AG09319 (cell line): ENCODE measurements at regions not wholly inside any gene's neighbourhood (a gene's known extent, or its start where the extent isn't known, plus 50 kb on each side); places are given as distances from the start of the nearest gene placed in this dataset.

ENCODE experiments used
- DNase-seq: peaks from one replicate; pipeline ENCODE4 v3.0.0-alpha.2; 2010; ENCODE audit warnings: low read depth; ENCODE audit errors: extremely low read depth
- TF ChIP-seq, protein P1 (sequence below): IDR thresholded peaks from 2 replicates; pipeline ENCODE4 v1.5.1; 2011; ENCODE audit warnings: low read depth, mild to moderate bottlenecking, inconsistent platforms, low read length, moderate library complexity

- no peak for DNase-seq
- TF ChIP-seq, protein P1, sequence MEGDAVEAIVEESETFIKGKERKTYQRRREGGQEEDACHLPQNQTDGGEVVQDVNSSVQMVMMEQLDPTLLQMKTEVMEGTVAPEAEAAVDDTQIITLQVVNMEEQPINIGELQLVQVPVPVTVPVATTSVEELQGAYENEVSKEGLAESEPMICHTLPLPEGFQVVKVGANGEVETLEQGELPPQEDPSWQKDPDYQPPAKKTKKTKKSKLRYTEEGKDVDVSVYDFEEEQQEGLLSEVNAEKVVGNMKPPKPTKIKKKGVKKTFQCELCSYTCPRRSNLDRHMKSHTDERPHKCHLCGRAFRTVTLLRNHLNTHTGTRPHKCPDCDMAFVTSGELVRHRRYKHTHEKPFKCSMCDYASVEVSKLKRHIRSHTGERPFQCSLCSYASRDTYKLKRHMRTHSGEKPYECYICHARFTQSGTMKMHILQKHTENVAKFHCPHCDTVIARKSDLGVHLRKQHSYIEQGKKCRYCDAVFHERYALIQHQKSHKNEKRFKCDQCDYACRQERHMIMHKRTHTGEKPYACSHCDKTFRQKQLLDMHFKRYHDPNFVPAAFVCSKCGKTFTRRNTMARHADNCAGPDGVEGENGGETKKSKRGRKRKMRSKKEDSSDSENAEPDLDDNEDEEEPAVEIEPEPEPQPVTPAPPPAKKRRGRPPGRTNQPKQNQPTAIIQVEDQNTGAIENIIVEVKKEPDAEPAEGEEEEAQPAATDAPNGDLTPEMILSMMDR: no peak
Observed at GRCh38 chr2:3986530-3987258, 283.3 kb downstream of the DCDC2C start.

DNA sequence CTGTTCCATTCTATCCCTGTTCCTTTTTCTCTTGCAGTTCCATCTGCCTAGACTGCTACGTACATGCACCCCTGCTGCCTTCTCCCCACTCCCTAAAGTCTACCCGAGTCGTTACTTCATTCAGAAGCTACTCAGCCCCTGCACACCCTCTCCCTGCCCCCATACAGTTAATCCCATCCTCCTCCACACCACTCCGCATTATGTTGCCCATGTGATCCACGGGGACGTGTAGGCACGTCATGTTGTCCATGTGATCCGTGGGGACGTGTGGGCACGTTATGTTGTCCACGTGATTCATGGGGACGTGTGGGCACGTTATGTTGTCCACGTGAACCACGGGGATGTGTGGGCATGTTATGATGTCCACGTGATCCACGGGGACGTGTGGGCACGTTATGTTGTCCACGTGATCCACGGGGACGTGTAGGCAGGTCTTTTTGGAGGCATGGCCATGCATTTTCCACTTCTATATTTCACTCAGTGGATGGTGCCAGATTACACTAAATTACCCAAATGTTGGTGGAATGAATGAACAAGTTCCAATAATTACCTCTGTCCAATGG lies 299.5 kb downstream of the DCDC2C start:
- TF ChIP-seq, protein P1: no peak

DNA sequence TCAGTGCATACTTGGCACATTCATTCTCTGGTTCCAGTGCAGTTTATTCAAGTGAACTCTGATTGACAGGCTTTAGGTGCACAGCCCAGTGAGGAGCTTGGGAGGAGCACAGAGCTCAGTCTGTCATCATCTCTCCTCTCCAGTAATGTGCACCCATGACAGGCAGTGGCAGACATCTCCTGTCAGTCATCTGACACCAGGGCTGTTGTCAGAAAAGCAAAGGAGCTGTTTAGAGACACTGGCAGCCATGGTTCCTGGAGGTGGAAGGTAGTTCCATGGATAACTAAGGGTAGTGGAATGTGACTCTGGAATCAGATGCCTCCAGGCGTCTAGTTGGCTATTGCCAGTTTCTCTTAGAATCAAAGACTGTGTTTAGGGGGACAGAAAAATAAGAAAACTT lies 308.8 kb downstream of the DCDC2C start:
- DNase-seq: no peak
- TF ChIP-seq, protein P1: no peak

More for the DNA sequence above, 299.5 kb downstream of the DCDC2C start:
- DNase-seq: no peak

DNA sequence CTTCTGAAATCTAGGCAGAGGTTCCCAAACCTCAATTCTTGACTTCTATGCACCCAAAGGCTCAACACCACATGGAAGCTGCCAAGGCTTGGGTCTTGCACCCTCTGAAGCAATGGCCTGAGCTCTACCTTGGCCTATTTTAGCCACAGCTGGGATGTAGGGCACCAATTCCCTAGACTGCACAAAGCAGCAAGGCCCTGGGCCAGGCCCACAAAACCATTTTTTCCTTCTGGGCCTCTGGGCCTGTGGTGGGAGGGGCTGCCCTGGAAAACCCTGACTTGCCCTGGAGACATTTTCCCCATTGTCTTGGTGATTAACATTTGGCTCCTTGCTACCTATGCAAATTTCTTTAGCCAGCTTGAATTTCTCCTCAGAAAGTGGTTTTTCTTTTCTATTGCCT lies 315.2 kb downstream of the DCDC2C start:
- TF ChIP-seq, protein P1: no peak
- no peak for DNase-seq

DNA sequence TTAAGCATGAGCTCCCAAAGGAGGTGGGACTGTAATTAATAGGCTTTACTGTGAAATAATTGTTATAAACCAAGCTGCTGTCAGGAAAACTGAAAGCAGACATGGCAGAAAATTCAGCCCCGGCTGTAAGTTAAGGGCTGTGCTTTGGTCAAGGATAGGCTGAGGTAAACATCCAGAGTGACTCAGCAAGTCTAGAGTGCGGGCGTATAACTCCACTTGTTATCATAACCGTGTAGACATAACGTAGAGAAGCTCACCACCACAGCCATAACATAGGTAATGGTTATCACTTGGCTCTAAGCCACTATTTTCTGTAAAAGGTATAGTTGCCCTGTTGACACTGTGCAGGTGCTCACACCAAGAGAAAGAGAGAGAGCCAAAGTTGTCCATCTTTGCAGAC lies 316.8 kb downstream of the DCDC2C start:
- TF ChIP-seq, protein P1: no peak
- no peak for DNase-seq

DNA sequence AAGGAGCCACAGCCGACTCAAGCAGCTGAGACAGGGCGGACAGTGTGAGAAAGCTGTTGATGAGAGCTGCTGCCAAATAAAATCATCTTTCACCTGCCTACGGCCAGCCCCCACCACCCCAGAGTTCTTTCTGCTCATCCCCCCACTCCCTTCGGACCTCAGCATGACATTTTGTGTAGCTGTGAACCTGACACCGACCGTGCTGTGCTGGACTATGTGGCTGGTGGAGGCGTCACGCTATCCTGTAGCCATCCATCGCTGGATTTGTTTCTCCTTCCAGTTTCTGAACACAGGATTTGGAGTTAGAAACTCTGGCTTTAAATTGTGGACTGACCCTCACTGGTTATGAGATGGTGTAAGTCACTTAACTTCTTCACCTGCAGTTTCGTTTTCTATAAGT lies 317.3 kb downstream of the DCDC2C start:
- TF ChIP-seq, protein P1: no peak
- no peak for DNase-seq

- DNase-seq: no peak
- TF ChIP-seq, protein P1: no peak
Observed at GRCh38 chr2:4024605-4025004, 321.2 kb downstream of the DCDC2C start.
